ENCODE measurements at regions not wholly inside any gene's neighbourhood (a gene's known extent, or its start where the extent isn't known, plus 50 kb on each side); places are given as distances from the start of the nearest gene placed in this dataset.

DNA sequence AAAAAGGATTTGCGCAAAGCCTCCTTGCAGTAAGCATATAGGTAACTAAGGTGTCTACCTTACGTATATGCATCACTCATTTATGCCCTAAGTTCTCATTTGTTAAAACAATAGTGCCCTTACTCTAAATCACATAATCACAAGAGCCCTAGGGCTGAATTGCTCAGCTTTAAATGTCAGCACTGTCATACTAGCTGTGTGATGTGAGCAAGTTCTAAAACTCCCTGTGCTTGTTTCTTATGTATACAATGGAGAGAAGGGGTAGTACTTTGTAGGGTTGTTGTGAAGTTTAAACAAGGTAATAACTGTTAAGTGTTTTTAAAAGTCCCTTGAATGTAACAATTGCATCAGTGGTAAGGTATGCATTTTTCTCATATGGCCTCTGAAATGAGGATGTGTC is 169.5 kb upstream of the DMRT1 start (continued):
- no peak for TF ChIP-seq ZNF462 (CRISPR knock-in tag; IDR thresholded peaks at IDR 0.05)

- no peak for ATAC-seq
- Histone ChIP-seq H3K4me3 (no peak overlapping the region), H4K20me1 (replicated peaks; ENCODE audit: insufficient read depth) (no peaks in the 10 kb centered on the region), H3K27ac (ENCODE audit: low read depth) (no peak overlapping the region), H3K27me3 (ENCODE audit: insufficient read depth) (no peaks in the 10 kb centered on the region), H3K79me2 (replicated peaks; ENCODE audit: insufficient read depth) (peaks cover 26% of the 10 kb centered on the region), H3F3A (replicated peaks; ENCODE audit: low read depth) (no peaks in the 10 kb centered on the region; the same call in 1 of the 2 replicates), H3K4me1 (ENCODE audit: insufficient read depth) (peaks cover 38% of the 10 kb centered on the region), H3K9me2 (ENCODE audit: insufficient read depth) (0 out of 2 replicates have a peak, but pooled peaks cover 3% of the 10 kb centered on the region), H2AFZ (no peak overlapping the region), H3K4me2 (no peak overlapping the region), H3K36me3 (ENCODE audit: insufficient read depth) (no peaks in the 10 kb centered on the region)
- peaks cover 31% of the 10 kb centered on the region for H3K36me3 Mint-ChIP-seq (ENCODE audit: low read depth)
- peaks cover 24% of the 10 kb centered on the region; the same call in 2 of the 3 replicates for H3K9me3 Mint-ChIP-seq
- H3K4me3 Mint-ChIP-seq: no peak overlapping the region
- no peak for DNase-seq (ENCODE audit: low spot score)
- H3K27ac Mint-ChIP-seq: no peak overlapping the region
- no peaks in the 10 kb centered on the region for H3K27me3 Mint-ChIP-seq (ENCODE audit: insufficient read depth, low read depth, poor library complexity)
- peaks cover 54% of the 10 kb centered on the region for H3K4me1 Mint-ChIP-seq
- TF ChIP-seq CREB1 (CRISPR knock-in tag; IDR thresholded peaks at IDR 0.05; ENCODE audit: low read depth): no peak
- TF ChIP-seq POLR2AphosphoS5 (IDR thresholded peaks at IDR 0.05; ENCODE audit: low read depth): no peak
- no peak for TF ChIP-seq REST (IDR thresholded peaks at IDR 0.05; ENCODE audit: unreplicated experiment)
- no peak for TF ChIP-seq ZNF114 (CRISPR knock-in tag; IDR thresholded peaks at IDR 0.05)
Observed at GRCh38 chr9:672851-673250, 168.6 kb upstream of the DMRT1 start.

All from GM23338 (cell line).